CD14-positive monocyte (primary cell): ENCODE measurements at regions not wholly inside any gene's neighbourhood (a gene's known extent, or its start where the extent isn't known, plus 50 kb on each side); places are given as distances from the start of the nearest gene placed in this dataset.

Experiments
- DNase-seq, 3 donors: peaks; one replicate each; pipeline ENCODE4 v3.0.0-alpha.2; 2011 to 2022
- H2AFZ ChIP-seq: 2 replicates; pipeline ENCODE4 v1.6.0; 2012; ENCODE audit warnings: mild to moderate bottlenecking, low read depth, low read length, inconsistent platforms; ENCODE audit not compliant: insufficient read depth, poor library complexity, severe bottlenecking
- H3K27ac ChIP-seq, 2 donors: 1 replicate in 1 of 2; 2 replicates in 1 of 2; pipeline ENCODE4 v1.5.1; 2012 to 2013; ENCODE audit warnings: low read length in 2 of 2, control low read depth in 1 of 2, inconsistent platforms in 1 of 2, low read depth in 1 of 2, mild to moderate bottlenecking in 1 of 2
- H3K27me3 ChIP-seq, 2 donors: one replicate each; pipeline versions ENCODE4 v1.6.0 to v1.6.1; 2011 to 2013; ENCODE audit warnings: low read length in 2 of 2; ENCODE audit not compliant: control insufficient read depth in 2 of 2, insufficient read depth in 2 of 2
- H3K36me3 ChIP-seq, 2 donors: replicated peaks in 1 of 2; 1 replicate in 1 of 2; 2 replicates in 1 of 2; pipeline versions ENCODE4 v1.5.1 to v1.6.1; 2012 to 2013; ENCODE audit warnings: low read length in 2 of 2, control low read depth in 1 of 2, inconsistent platforms in 1 of 2, mild to moderate bottlenecking in 1 of 2; ENCODE audit not compliant: insufficient read depth in 2 of 2, control insufficient read depth in 1 of 2
- H3K4me1 ChIP-seq, 2 donors: 1 replicate in 1 of 2; 2 replicates in 1 of 2; pipeline versions ENCODE4 v1.5.1 to v1.6.1; 2012 to 2013; ENCODE audit warnings: low read length in 2 of 2, control low read depth in 1 of 2, inconsistent platforms in 1 of 2, mild to moderate bottlenecking in 1 of 2, moderate library complexity in 1 of 2; ENCODE audit not compliant: insufficient read depth in 2 of 2, control insufficient read depth in 1 of 2
- H3K4me2 ChIP-seq: replicated peaks from 2 replicates; pipeline ENCODE3; 2012; ENCODE audit warnings: low read length, moderate library complexity, mild to moderate bottlenecking; ENCODE audit not compliant: poor library complexity, severe bottlenecking; ENCODE audit errors: extremely low read depth
- H3K4me3 ChIP-seq, 3 experiments: fragments of 200-600 bp in 1 of 3; sonication (generic) in 1 of 3; replicated peaks in 1 of 3; 1 replicate in 2 of 3; 2 replicates in 1 of 3; pipeline ENCODE4 v1.5.1; 2011 to 2013; ENCODE audit warnings: low read length in 3 of 3, mild to moderate bottlenecking in 3 of 3, control low read depth in 2 of 3, low read depth in 2 of 3, inconsistent platforms in 1 of 3, moderate library complexity in 1 of 3
- H3K79me2 ChIP-seq: 2 replicates; pipeline ENCODE4 v1.6.0; 2012; ENCODE audit warnings: mild to moderate bottlenecking, control low read depth, inconsistent platforms, low read length, moderate library complexity; ENCODE audit not compliant: insufficient read depth
- H3K9ac ChIP-seq: 2 replicates; pipeline ENCODE4 v1.6.0; 2017; ENCODE audit warnings: low read length, mild to moderate bottlenecking; ENCODE audit not compliant: insufficient read depth, poor library complexity, severe bottlenecking
- H3K9me3 ChIP-seq, 2 donors: replicated peaks in 1 of 2; 1 replicate in 1 of 2; 2 replicates in 1 of 2; pipeline versions ENCODE4 v1.5.1 to v1.6.1; 2012 to 2013; ENCODE audit warnings: low read length in 2 of 2, control low read depth in 1 of 2; ENCODE audit not compliant: control insufficient read depth in 1 of 2, insufficient read depth in 1 of 2
- H4K20me1 ChIP-seq: 2 replicates; pipeline ENCODE4 v1.6.0; 2012; ENCODE audit warnings: mild to moderate bottlenecking, low read length, control low read depth, moderate library complexity; ENCODE audit not compliant: insufficient read depth
- H3K27ac Mint-ChIP-seq, 7 donors: one replicate each; pipeline ENCODE4 v1.8.0; 2020; ENCODE audit warnings: mild to moderate bottlenecking in 7 of 7, mixed read lengths in 7 of 7, moderate library complexity in 6 of 7, inconsistent platforms in 2 of 7
- H3K27me3 Mint-ChIP-seq, 3 donors: one replicate each; pipeline ENCODE4 v1.8.0; 2021 to 2022; ENCODE audit warnings: low read depth in 3 of 3, mild to moderate bottlenecking in 3 of 3, mixed read lengths in 3 of 3, moderate library complexity in 3 of 3, inconsistent platforms in 1 of 3
- H3K36me3 Mint-ChIP-seq, 2 donors: one replicate each; pipeline ENCODE4 v1.8.0; 2020; ENCODE audit warnings: mixed read lengths in 2 of 2, inconsistent platforms in 1 of 2, mild to moderate bottlenecking in 1 of 2
- H3K4me1 Mint-ChIP-seq: one replicate; pipeline ENCODE4 v1.8.0; 2020; ENCODE audit warnings: mild to moderate bottlenecking, mixed read lengths
- H3K4me3 Mint-ChIP-seq, 2 donors: one replicate each; pipeline ENCODE4 v1.8.0; 2020; ENCODE audit warnings: mild to moderate bottlenecking in 2 of 2, mixed read lengths in 2 of 2, moderate library complexity in 1 of 2
- H3K9me3 Mint-ChIP-seq, 7 donors: one replicate each; pipeline ENCODE4 v1.8.0; 2020 to 2022; ENCODE audit warnings: mixed read lengths in 7 of 7, mild to moderate bottlenecking in 6 of 7, moderate library complexity in 6 of 7, inconsistent platforms in 2 of 7
- WGBS: methylation state at CpG from one replicate; pipeline ENCODE4 v1.1.5; 2013; ENCODE audit warnings: missing lambda C conversion rate; ENCODE audit not compliant: insufficient coverage; 5-methylcytosine and 5-hydroxymethylcytosine counted together
- intact Hi-C, 2 donors: fragments of 100-400 bp; cut with micrococcal nuclease; formaldehyde crosslinking; loops; one replicate each; pipeline versions ENCODE4 v1.15.0 to v1.15.1; 2023
- TF ChIP-seq, protein P1 (sequence below): fragments of 200-600 bp; IDR thresholded peaks from one replicate; pipeline ENCODE4 v1.8.0; 2022; ENCODE audit warnings: antibody characterized with exemption, mild to moderate bottlenecking

DNA sequence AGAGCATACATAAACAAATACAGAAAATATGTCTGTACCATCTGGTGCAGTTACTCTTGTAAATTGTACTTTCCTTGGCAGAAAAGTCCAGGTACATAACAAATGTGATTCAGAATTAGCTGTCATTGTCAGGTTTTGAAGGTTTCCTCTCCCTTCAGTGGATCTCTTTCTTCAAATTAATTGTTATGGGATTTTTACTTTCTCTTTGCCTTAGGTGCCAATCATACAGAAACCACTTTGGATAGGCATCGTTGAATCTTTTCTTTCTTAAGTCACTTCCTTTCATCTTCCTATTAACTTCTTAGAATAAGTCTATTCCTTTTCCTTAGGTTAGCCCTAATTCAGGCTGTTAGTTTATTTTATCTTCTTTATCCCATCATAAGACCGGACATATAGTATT is 1992.1 kb upstream of the IGFBP7 start:
- WGBS, result no CpG with 5 or more reads among the region's 2 CpGs
- Histone ChIP-seq H3K4me3 (no peak overlapping the region), H3K79me2 (no peaks in the 10 kb centered on the region)

DNA sequence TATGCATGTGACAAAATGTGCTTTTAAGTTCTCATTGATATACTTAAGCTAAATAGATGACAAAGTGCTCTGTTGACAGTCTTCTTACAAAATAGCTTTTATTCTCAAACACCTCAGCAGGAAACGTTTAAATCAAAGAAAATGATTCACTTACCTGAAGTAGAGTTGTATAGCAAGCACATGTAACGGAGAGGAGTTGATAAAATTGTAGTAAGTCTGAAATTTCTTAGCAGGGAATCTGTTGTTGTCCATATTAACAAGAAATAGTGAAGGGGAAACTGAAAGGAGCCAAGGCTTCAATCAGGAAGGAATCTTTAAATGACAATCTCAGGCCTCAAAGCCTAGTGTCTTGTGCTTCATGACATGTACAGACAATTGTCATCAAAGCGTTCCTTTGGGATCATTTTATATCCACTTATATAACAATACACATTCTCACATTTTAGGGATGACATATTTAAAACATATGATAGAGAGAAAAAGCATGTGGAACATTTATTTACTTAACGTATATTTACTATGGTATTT is 2010.2 kb upstream of the IGFBP7 start:
- H3K9ac ChIP-seq, result no peak overlapping the region
- no peaks in the 10 kb centered on the region for H4K20me1 ChIP-seq
- H3K27me3 ChIP-seq, result no peaks in the 10 kb centered on the region
- no peaks in the 10 kb centered on the region for H3K4me1 Mint-ChIP-seq
- 20% methylated on average over 1 of the region's 4 CpGs for WGBS
- no peaks in the 10 kb centered on the region for H3K9me3 ChIP-seq
- no peak overlapping the region for H3K4me2 ChIP-seq
- no peaks in the 10 kb centered on the region for H3K79me2 ChIP-seq
- no peaks in the 10 kb centered on the region for H3K27me3 Mint-ChIP-seq
- no peak for DNase-seq
- no peaks in the 10 kb centered on the region for H3K36me3 ChIP-seq
- H3K9me3 Mint-ChIP-seq, result peaks cover 0 to 3% (median 0%) of the 10 kb centered on the region in 7 donors
- intact Hi-C loops, result no loop called here
- H3K4me3 ChIP-seq, result no peak overlapping the region
- H3K27ac Mint-ChIP-seq, result no peak overlapping the region
- TF ChIP-seq, protein P1, sequence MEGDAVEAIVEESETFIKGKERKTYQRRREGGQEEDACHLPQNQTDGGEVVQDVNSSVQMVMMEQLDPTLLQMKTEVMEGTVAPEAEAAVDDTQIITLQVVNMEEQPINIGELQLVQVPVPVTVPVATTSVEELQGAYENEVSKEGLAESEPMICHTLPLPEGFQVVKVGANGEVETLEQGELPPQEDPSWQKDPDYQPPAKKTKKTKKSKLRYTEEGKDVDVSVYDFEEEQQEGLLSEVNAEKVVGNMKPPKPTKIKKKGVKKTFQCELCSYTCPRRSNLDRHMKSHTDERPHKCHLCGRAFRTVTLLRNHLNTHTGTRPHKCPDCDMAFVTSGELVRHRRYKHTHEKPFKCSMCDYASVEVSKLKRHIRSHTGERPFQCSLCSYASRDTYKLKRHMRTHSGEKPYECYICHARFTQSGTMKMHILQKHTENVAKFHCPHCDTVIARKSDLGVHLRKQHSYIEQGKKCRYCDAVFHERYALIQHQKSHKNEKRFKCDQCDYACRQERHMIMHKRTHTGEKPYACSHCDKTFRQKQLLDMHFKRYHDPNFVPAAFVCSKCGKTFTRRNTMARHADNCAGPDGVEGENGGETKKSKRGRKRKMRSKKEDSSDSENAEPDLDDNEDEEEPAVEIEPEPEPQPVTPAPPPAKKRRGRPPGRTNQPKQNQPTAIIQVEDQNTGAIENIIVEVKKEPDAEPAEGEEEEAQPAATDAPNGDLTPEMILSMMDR, result no peak
- no peak overlapping the region for H2AFZ ChIP-seq
- H3K4me1 ChIP-seq, result no peaks in the 10 kb centered on the region
- H3K36me3 Mint-ChIP-seq, result no peaks in the 10 kb centered on the region
- H3K4me3 Mint-ChIP-seq, result no peak overlapping the region
- no peak overlapping the region for H3K27ac ChIP-seq

More for the DNA sequence above, 1992.1 kb upstream of the IGFBP7 start:
- Mint-ChIP-seq H3K4me3 (no peak overlapping the region), H3K27me3 (no peaks in the 10 kb centered on the region), H3K9me3 (peaks cover 0 to 2% (median 0%) of the 10 kb centered on the region in 7 donors), H3K27ac (no peak overlapping the region), H3K4me1 (no peaks in the 10 kb centered on the region), H3K36me3 (no peaks in the 10 kb centered on the region)
- no peak overlapping the region for H3K9ac ChIP-seq
- no peaks in the 10 kb centered on the region for H3K9me3 ChIP-seq
- no peak overlapping the region for H3K27ac ChIP-seq
- no peak for DNase-seq
- no peaks in the 10 kb centered on the region for H3K27me3 ChIP-seq
- H2AFZ ChIP-seq, result no peak overlapping the region
- intact Hi-C loops, result no loop called here
- no peak overlapping the region for H3K4me2 ChIP-seq
- H3K36me3 ChIP-seq, result no peaks in the 10 kb centered on the region
- TF ChIP-seq, protein P1, result no peak
- H4K20me1 ChIP-seq, result no peaks in the 10 kb centered on the region
- H3K4me1 ChIP-seq, result no peaks in the 10 kb centered on the region
